GM10266 (cell line): ENCODE measurements at regions not wholly inside any gene's neighbourhood (a gene's known extent, or its start where the extent isn't known, plus 50 kb on each side); places are given as distances from the start of the nearest gene placed in this dataset.

Experiments used
- DNase-seq: peaks from one replicate; pipeline ENCODE4 v3.0.0; 2012; ENCODE audit errors: extremely low spot score
- CTCF ChIP-seq: IDR thresholded peaks from 2 replicates; pipeline ENCODE4 v1.5.1; 2012; ENCODE audit warnings: mild to moderate bottlenecking, low read depth; ENCODE audit not compliant: control insufficient read depth, insufficient read depth; ENCODE audit errors: missing control alignments

- DNase-seq = no peak
- no peak for TF ChIP-seq CTCF
Measured at GRCh38 chr4:23680671-23681518, 209.0 kb downstream of the PPARGC1A start.

DNA sequence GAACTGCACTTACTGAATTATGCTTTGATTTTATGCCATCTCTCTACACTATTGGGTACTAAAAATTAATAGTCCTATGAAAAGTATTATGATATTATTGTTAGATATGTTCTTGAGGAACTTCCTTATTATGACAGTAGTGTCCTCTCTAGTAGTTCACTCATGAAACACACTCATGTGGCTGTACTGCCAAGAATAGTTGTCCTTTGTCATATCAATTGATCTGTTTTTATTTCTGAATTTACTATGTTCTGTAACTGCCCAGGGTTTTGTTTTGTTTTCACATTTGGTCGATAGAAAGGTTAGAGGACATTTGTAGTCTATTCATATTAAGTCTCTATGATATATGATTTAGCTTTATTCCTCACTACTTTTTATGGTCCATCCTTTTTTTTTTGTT, 215.2 kb downstream of the PPARGC1A start:
- no peak for TF ChIP-seq CTCF
- no peak for DNase-seq

- no peak for DNase-seq
- no peak for TF ChIP-seq CTCF
Measured at GRCh38 chr4:23667659-23668058, 222.2 kb downstream of the PPARGC1A start.

- TF ChIP-seq CTCF = no peak
- no peak for DNase-seq
Measured at GRCh38 chr4:23660865-23661264, 229.0 kb downstream of the PPARGC1A start.

DNA sequence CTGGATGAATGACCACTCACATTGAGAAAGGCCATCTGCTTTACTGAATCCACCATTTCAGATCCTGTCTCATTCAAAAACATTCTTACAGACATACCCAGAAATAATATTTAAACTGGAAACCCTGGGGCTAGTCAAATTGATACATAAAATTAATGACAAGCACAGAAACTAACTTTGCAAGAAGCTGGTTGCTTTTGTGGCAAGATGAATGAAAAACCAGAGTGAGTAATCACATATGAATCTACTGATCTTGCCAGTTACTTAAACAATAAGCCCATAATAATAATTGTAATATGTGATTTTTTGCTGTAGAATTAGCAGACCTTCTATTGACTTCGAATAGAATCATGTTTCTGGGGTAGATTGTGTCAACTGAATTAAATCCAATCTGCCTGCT, 235.1 kb downstream of the PPARGC1A start:
- TF ChIP-seq CTCF = no peak
- no peak for DNase-seq

- TF ChIP-seq CTCF = no peak
- no peak for DNase-seq
Measured at GRCh38 chr4:23648854-23649596, 240.8 kb downstream of the PPARGC1A start.

DNA sequence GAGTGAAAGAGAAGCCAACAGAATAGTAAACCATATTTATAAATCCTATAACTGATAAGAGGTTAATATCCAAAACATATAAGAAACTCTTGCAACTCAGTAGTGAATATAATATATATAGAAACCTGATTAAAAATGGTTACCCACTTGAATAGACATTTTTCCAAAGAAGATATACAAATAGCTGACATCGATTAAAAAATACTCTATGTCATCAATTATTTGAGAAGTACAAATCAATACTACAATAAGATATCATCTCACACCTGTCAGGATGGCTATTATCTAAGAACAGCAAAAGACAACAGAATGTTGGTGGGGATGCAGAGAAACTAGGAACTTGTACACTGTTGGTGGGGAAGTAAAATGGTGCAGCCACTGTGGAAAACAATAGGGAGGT, 254.4 kb downstream of the PPARGC1A start:
- TF ChIP-seq CTCF = no peak
- DNase-seq = no peak
